Activated CD4-positive, alpha-beta T cell treated with anti-CD3 and anti-CD28 coated beads, Interleukin-2, amount 10 ng/mL, durations not matched to agents 24 days and 14 days (primary cell): ENCODE measurements at regions not wholly inside any gene's neighbourhood (a gene's known extent, or its start where the extent isn't known, plus 50 kb on each side); places are given as distances from the start of the nearest gene placed in this dataset.

Experiments
- DNase-seq: peaks from one replicate; pipeline ENCODE4 v3.0.0; 2022
- H3K27ac Mint-ChIP-seq: one replicate; pipeline ENCODE4 v1.8.0; 2022; ENCODE audit warnings: mild to moderate bottlenecking, mixed read lengths
- H3K27me3 Mint-ChIP-seq: one replicate; pipeline ENCODE4 v1.8.0; 2022; ENCODE audit warnings: mixed read lengths
- H3K36me3 Mint-ChIP-seq: one replicate; pipeline ENCODE4 v1.8.0; 2022; ENCODE audit warnings: low read depth, mild to moderate bottlenecking, mixed read lengths
- H3K4me1 Mint-ChIP-seq: one replicate; pipeline ENCODE4 v1.8.0; 2021; ENCODE audit warnings: mixed read lengths
- H3K4me3 Mint-ChIP-seq: one replicate; pipeline ENCODE4 v1.8.0; 2022; ENCODE audit warnings: mild to moderate bottlenecking, moderate library complexity, mixed read lengths
- H3K9me3 Mint-ChIP-seq: one replicate; pipeline ENCODE4 v1.8.0; 2021; ENCODE audit warnings: mixed read lengths
- intact Hi-C: fragments of 100-400 bp; cut with micrococcal nuclease; formaldehyde crosslinking; loops from one replicate; pipeline ENCODE4 v1.15.1; 2023

GRCh38 chr11:116449522-116449921 is 323.3 kb downstream of the BUD13 start:
- peaks cover 3% of the 10 kb centered on the region for H3K9me3 Mint-ChIP-seq
- DNase-seq = no peak
- no peaks in the 10 kb centered on the region for H3K36me3 Mint-ChIP-seq
- no peak overlapping the region for H3K27ac Mint-ChIP-seq
- no peak overlapping the region for H3K4me3 Mint-ChIP-seq
- H3K4me1 Mint-ChIP-seq = no peaks in the 10 kb centered on the region
- H3K27me3 Mint-ChIP-seq = peaks cover 3% of the 10 kb centered on the region
- intact Hi-C loops = no loop called here

DNA sequence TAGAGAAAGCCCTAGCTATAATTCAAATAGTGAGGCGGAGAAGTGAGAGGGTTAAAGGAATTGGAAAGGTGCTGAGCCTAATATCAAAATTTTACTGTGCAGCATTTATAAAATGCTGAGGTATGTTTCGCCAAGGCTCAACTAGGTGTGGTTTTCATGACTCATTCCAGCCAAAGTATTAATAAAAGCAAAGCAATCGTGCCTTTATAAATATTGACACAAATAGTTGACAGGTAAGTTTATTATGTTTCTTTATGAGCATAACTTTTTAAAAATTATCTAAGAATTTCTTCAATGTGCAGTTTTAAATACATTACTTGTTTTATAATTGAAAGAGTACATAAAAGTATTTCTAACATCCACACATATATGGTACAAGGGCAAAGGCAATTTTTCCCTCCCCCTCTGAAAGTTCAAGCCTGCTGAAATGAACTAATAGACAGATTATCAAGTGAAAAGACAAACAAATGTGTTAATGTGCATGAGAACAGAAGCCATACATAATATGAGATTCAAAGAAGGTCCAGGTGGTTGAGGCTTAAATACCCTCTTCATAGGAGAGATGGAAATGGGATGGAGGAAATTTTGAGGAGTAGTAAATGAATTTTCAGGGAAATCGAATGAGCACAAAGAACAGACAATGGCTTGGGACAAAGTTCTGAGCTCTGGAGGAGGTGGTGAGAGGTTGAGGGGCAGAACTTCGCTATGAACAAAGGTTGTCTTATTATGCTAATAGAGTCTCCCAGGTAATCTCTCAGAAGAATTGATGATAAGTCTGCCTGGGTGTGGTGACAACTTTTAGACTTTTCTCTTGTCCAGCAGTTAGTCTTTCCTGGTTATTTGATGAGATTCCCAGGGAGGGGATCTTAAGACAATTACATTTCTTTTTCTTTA is 326.5 kb downstream of the BUD13 start:
- Mint-ChIP-seq H3K4me3 (no peak overlapping the region), H3K27ac (no peak overlapping the region), H3K4me1 (no peaks in the 10 kb centered on the region), H3K9me3 (no peaks in the 10 kb centered on the region), H3K27me3 (peaks cover 3% of the 10 kb centered on the region), H3K36me3 (no peaks in the 10 kb centered on the region)
- DNase-seq = no peak
- intact Hi-C loops = no loop called here

DNA sequence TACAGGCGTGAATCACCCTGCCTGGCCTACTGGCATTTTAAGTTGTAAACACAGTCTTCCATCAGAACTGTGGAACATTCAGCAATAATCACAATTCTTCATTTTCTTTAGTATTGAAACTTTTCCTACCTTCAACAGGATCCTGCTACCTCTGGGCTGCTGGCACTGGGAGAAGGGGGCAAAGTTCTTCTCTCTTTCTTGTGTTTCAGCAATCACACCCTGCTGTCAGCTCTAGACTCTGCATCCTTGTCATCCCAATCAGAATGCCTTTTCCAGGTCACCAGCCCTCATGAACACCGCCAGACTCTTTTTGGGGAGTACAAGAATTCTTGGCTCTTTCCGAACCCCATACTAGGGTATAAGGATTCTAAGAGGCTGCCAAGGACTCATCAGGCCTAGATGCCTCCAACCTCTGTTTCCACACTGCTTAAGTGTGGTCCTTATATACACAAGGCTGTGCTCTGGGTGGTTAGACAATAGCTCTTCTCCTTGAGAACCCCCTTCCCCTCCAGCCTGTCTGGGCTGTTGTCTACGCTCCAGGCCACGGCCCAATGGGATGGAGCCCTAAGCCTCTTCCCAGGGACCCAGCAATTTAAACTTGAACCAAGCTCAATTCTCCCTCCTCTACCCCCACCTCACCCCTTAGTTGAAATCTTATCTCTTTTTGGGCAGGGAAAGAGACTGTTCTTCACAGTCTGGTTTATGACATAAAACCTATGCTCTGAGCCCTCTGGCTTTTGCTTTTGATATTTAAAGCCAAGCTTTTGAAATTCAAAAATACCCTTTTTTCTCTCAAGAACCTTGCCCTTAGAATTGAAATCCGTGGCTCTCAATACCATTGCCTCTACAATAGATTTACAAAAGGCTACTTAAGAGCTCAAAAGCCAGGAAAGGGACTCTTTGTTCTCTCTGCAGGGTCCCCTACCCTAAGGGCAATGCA is 327.4 kb downstream of the BUD13 start:
- Mint-ChIP-seq H3K9me3 (no peaks in the 10 kb centered on the region), H3K4me3 (no peak overlapping the region), H3K27me3 (peaks cover 3% of the 10 kb centered on the region), H3K36me3 (no peaks in the 10 kb centered on the region), H3K4me1 (no peaks in the 10 kb centered on the region), H3K27ac (no peak overlapping the region)
- intact Hi-C loops = no loop called here
- no peak for DNase-seq

DNA sequence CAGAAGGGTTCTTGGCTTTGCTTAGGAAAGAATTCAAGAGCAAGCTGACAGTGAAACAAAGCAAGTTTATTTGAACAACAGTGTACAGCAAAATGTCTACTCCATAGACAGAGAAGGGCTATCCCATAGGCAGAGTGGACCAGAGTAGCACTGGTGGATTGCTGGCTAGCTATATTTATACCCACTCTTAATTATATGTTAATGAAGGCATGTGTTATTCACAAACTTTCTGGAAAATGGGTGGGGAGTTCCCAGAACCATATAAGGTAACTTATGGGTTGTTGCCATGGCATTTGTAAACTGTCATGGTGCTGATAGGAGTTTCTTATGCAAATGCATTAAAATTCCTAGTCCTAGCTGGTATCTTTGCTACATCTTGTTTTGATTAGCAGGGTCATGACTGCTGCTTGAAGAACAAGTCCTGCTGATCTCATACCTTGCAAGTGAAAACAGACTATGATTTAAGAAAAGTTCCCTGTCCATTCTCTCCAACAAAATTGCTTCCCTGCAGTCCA is 330.5 kb downstream of the BUD13 start:
- DNase-seq = no peak
- Mint-ChIP-seq H3K27me3 (peaks cover 3% of the 10 kb centered on the region), H3K4me1 (no peaks in the 10 kb centered on the region), H3K9me3 (no peaks in the 10 kb centered on the region), H3K27ac (no peak overlapping the region), H3K36me3 (no peaks in the 10 kb centered on the region), H3K4me3 (no peak overlapping the region)
- intact Hi-C loops = no loop called here

DNA sequence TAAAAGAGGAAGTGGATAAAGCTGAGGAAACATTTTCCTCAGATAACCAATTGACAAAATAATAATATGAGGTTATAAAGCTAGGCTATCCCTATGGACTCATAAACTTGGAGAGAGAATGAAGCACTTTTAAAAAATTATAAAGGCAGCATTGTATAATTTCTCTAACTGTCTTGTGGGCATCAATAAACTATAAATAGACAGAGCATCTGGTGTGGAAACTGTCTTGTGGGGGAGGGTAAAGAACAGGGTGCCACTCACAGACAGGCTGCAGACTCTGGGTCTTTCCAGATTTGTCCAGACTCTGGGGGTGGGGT is 333.5 kb downstream of the BUD13 start:
- Mint-ChIP-seq H3K36me3 (no peaks in the 10 kb centered on the region), H3K4me3 (no peak overlapping the region), H3K4me1 (no peaks in the 10 kb centered on the region), H3K27me3 (no peaks in the 10 kb centered on the region), H3K27ac (no peak overlapping the region), H3K9me3 (no peaks in the 10 kb centered on the region)
- intact Hi-C loops = no loop called here
- DNase-seq = no peak

- Mint-ChIP-seq H3K27ac (no peak overlapping the region), H3K4me1 (no peaks in the 10 kb centered on the region), H3K36me3 (no peaks in the 10 kb centered on the region), H3K4me3 (no peak overlapping the region), H3K27me3 (no peaks in the 10 kb centered on the region), H3K9me3 (no peaks in the 10 kb centered on the region)
- intact Hi-C loops = no loop called here
- DNase-seq = no peak
Observed at GRCh38 chr11:116438651-116439360, 334.0 kb downstream of the BUD13 start.

DNA sequence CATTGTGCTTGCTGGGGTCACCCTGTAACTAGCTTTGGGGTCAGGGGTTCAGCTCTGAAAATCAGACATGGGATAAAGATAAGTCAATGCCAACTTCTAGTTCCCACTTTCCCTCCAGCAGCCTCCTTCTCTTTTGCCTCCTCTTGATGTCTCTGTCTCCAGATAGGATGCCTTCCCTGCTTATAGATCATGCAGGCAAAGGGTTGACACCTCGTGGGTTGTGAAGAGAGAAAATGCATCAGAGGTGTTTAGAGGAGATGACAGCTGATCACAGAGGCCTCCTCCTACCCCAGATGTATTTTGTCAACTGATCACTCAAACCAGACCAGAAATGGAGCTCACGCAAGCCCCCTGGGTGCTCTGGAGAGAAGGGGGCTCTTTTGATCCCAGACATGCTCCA is 337.8 kb downstream of the BUD13 start:
- Mint-ChIP-seq H3K4me1 (no peaks in the 10 kb centered on the region), H3K9me3 (no peaks in the 10 kb centered on the region), H3K36me3 (no peaks in the 10 kb centered on the region), H3K27me3 (no peaks in the 10 kb centered on the region), H3K4me3 (no peak overlapping the region), H3K27ac (no peak overlapping the region)
- DNase-seq = no peak
- intact Hi-C loops = no loop called here

DNA sequence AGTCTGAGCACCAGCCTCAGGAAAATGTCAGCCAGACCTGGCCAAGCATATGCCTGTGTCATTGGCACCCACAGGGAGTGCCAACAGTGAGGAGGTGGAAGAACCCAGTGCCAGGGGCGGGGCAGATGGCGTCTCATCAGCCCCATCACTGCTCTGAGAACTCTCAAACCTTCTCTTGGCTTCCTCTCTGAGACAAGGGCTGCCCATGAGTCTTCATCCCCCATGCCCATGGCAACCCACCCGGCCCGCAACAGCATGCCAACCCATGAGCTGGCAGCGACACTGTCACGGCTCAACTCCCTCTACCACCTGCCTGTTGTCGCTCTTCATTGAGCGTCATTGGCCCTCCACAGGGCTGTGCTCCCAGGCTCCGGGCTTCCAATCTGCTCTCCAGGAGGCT is 340.5 kb downstream of the BUD13 start:
- Mint-ChIP-seq H3K36me3 (no peaks in the 10 kb centered on the region), H3K27me3 (peaks cover 2% of the 10 kb centered on the region), H3K9me3 (no peaks in the 10 kb centered on the region), H3K4me1 (no peaks in the 10 kb centered on the region), H3K27ac (no peak overlapping the region), H3K4me3 (no peak overlapping the region)
- intact Hi-C loops = no loop called here
- DNase-seq = no peak

- no peaks in the 10 kb centered on the region for H3K36me3 Mint-ChIP-seq
- H3K4me1 Mint-ChIP-seq = no peaks in the 10 kb centered on the region
- DNase-seq = no peak
- peaks cover 2% of the 10 kb centered on the region for H3K27me3 Mint-ChIP-seq
- H3K4me3 Mint-ChIP-seq = no peak overlapping the region
- intact Hi-C loops = no loop called here
- no peak overlapping the region for H3K27ac Mint-ChIP-seq
- H3K9me3 Mint-ChIP-seq = no peaks in the 10 kb centered on the region
Observed at GRCh38 chr11:116431842-116432241, 340.9 kb downstream of the BUD13 start.

DNA sequence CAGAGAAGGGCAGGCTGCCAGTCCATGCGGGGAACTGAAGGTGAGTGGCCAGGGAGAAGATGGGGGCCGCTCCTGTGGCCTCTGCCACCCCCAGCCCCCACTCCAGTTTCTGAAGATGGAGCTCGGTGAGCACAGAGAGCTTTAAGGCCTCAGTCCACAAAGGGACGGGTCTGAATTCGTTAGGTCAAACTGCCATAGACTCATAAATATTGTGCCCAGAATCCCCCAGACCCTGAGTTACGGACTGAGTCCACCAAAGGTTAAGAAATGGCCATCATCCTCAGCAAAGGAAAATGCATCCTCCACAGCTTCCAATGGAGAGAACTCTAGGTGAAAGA is 344.2 kb downstream of the BUD13 start:
- no peak for DNase-seq
- H3K27me3 Mint-ChIP-seq = peaks cover 2% of the 10 kb centered on the region

DNA sequence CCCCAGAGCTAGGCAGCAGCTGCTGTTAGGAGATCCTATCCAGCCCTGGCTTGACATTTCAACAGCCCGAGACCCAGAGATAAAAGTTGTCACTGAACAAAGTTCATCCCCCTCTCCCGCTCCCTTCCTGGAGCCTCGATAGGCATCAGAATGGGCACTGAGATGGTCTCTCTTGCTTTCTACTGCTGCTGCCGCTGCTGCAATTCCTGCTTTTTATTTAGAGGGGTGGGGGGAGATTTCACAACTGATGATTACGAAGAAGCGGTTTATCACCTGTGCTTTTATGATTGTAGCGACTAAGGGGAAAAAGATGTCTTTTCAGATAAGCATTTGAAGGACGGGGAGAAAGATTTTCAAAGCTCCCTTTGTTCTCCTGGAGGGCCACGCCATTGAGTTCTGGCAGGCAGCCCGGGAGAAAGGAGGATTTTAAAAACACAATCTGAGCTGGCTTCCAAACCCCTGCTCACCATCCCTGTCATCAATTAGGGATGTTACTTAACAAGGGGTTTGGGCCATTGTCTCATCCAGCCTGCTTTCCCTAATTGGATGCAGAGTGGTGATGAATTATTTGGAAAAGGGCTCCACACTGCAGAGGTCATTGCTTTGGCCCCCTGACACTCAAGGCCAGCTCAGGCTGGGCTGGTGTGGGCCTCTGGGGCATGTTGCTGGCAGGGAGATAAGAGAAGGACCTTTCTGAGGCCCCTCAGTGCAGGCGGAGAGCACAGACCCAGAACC is 344.7 kb downstream of the BUD13 start:
- no peak for DNase-seq
- Mint-ChIP-seq H3K27ac (no peak overlapping the region), H3K27me3 (peaks cover 2% of the 10 kb centered on the region), H3K4me1 (no peaks in the 10 kb centered on the region), H3K9me3 (no peaks in the 10 kb centered on the region), H3K4me3 (no peak overlapping the region), H3K36me3 (no peaks in the 10 kb centered on the region)
- intact Hi-C loops = no loop called here

More for the DNA sequence above, 344.2 kb downstream of the BUD13 start:
- intact Hi-C loops = no loop called here
- Mint-ChIP-seq H3K36me3 (no peaks in the 10 kb centered on the region), H3K4me1 (no peaks in the 10 kb centered on the region), H3K9me3 (no peaks in the 10 kb centered on the region), H3K4me3 (no peak overlapping the region), H3K27ac (no peak overlapping the region)

GRCh38 chr11:116427337-116427902 is 345.4 kb downstream of the BUD13 start:
- intact Hi-C loops = no loop called here
- no peaks in the 10 kb centered on the region for H3K9me3 Mint-ChIP-seq

DNA sequence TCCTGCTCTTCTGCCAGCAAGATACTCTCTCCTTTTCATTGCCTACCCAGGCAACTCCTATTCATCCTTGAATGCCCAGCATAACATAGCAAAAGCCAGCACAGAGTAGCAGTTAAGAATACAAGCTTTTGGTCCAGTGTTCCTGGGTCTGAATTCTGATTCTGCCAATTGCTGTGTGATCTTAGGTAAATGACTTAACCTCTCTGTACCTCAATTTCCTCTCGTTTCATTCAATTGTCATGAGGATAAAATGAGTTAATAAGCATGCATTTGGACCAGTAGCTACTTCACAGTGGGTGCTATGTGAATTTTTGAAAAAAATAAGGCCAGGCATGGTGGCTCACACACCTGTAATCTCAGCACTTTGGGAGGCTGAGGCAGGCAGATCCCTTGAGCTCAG is 346.0 kb downstream of the BUD13 start:
- intact Hi-C loops = no loop called here
- no peak overlapping the region for H3K4me3 Mint-ChIP-seq
- no peaks in the 10 kb centered on the region for H3K36me3 Mint-ChIP-seq
- H3K27me3 Mint-ChIP-seq = peaks cover 2% of the 10 kb centered on the region
- no peak for DNase-seq
- no peaks in the 10 kb centered on the region for H3K9me3 Mint-ChIP-seq
- no peak overlapping the region for H3K27ac Mint-ChIP-seq
- H3K4me1 Mint-ChIP-seq = no peaks in the 10 kb centered on the region

More at GRCh38 chr11:116427337-116427902, 345.4 kb downstream of the BUD13 start:
- peaks cover 2% of the 10 kb centered on the region for H3K27me3 Mint-ChIP-seq
- H3K36me3 Mint-ChIP-seq = no peaks in the 10 kb centered on the region
- H3K4me1 Mint-ChIP-seq = no peaks in the 10 kb centered on the region
- DNase-seq = no peak
- H3K4me3 Mint-ChIP-seq = no peak overlapping the region
- H3K27ac Mint-ChIP-seq = no peak overlapping the region
